ENCODE measurements at regions not wholly inside any gene's neighbourhood (a gene's known extent, or its start where the extent isn't known, plus 50 kb on each side); places are given as distances from the start of the nearest gene placed in this dataset.

DNA sequence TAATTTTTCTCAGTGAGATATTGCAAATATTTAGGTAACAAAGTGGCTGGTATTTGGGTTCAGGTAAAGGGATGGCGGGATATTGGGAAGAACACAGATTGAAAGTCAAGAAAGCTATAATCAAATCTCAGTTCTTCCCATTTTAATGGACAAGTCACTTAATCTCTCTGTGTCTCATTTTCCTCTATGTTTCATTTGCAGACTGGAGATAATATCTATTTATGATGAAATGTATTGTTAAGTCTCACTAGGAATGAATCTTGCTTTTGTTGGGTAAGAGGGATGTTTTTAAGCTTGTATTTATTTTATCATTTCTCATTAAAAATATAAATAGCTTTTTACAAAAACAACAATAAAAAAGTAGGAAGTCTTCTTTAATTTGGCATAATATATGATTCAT, 175.4 kb downstream of the ISL1 start:
- TF ChIP-seq, protein P1, sequence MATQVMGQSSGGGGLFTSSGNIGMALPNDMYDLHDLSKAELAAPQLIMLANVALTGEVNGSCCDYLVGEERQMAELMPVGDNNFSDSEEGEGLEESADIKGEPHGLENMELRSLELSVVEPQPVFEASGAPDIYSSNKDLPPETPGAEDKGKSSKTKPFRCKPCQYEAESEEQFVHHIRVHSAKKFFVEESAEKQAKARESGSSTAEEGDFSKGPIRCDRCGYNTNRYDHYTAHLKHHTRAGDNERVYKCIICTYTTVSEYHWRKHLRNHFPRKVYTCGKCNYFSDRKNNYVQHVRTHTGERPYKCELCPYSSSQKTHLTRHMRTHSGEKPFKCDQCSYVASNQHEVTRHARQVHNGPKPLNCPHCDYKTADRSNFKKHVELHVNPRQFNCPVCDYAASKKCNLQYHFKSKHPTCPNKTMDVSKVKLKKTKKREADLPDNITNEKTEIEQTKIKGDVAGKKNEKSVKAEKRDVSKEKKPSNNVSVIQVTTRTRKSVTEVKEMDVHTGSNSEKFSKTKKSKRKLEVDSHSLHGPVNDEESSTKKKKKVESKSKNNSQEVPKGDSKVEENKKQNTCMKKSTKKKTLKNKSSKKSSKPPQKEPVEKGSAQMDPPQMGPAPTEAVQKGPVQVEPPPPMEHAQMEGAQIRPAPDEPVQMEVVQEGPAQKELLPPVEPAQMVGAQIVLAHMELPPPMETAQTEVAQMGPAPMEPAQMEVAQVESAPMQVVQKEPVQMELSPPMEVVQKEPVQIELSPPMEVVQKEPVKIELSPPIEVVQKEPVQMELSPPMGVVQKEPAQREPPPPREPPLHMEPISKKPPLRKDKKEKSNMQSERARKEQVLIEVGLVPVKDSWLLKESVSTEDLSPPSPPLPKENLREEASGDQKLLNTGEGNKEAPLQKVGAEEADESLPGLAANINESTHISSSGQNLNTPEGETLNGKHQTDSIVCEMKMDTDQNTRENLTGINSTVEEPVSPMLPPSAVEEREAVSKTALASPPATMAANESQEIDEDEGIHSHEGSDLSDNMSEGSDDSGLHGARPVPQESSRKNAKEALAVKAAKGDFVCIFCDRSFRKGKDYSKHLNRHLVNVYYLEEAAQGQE (IDR thresholded peaks at IDR 0.05; ENCODE audit: insufficient read depth in 1 of 2, low read depth in 2 of 2, low read length in 1 of 2) = no peak
- no peak for TF ChIP-seq TCF7L2 (IDR thresholded peaks at IDR 0.05; ENCODE audit: low read depth, low read length)
- no peak for TF ChIP-seq SIN3A (IDR thresholded peaks at IDR 0.05; ENCODE audit: borderline replicate concordance, insufficient read depth, low read depth, low read length)
- TF ChIP-seq POLR2AphosphoS5 (IDR thresholded peaks at IDR 0.05; ENCODE audit: low read depth, low read length) = no peak
- TF ChIP-seq, protein P2, sequence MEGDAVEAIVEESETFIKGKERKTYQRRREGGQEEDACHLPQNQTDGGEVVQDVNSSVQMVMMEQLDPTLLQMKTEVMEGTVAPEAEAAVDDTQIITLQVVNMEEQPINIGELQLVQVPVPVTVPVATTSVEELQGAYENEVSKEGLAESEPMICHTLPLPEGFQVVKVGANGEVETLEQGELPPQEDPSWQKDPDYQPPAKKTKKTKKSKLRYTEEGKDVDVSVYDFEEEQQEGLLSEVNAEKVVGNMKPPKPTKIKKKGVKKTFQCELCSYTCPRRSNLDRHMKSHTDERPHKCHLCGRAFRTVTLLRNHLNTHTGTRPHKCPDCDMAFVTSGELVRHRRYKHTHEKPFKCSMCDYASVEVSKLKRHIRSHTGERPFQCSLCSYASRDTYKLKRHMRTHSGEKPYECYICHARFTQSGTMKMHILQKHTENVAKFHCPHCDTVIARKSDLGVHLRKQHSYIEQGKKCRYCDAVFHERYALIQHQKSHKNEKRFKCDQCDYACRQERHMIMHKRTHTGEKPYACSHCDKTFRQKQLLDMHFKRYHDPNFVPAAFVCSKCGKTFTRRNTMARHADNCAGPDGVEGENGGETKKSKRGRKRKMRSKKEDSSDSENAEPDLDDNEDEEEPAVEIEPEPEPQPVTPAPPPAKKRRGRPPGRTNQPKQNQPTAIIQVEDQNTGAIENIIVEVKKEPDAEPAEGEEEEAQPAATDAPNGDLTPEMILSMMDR (IDR thresholded peaks at IDR 0.05) = no peak
- CTCF ChIA-PET = no interaction called here
- in situ Hi-C loops (cut with HindIII; ENCODE audit: low pct_unique_long_range_greater_than_20kb, low sequenced_read_pairs) = no loop called here
- POLR2A ChIA-PET = no interaction called here
- Histone ChIP-seq H3K4me1 (ENCODE audit: control insufficient read depth, insufficient read depth, low read length) (no peaks in the 10 kb centered on the region), H3K4me3 (ENCODE audit: low read depth in 2 of 2, low read length in 2 of 2) (no peak overlapping the region), H3K27ac (ENCODE audit: low read length) (no peak overlapping the region), H3K36me3 (ENCODE audit: control insufficient read depth, insufficient read depth, low read length) (no peaks in the 10 kb centered on the region; the same call in 1 of the 2 replicates), H3K9me3 (ENCODE audit: control insufficient read depth, insufficient read depth, low read depth, low read length) (no peaks in the 10 kb centered on the region), H3K27me3 (ENCODE audit: control insufficient read depth, insufficient read depth, low read length) (no peaks in the 10 kb centered on the region)
- ATAC-seq (no peak), DNase-seq (ENCODE audit: low read depth, low spot score) (no peak)
- BruUV-seq (replicated peaks) = no TSS peak
- intact Hi-C loops (cut with micrococcal nuclease; ENCODE audit: unreplicated experiment) = no loop called here

DNA sequence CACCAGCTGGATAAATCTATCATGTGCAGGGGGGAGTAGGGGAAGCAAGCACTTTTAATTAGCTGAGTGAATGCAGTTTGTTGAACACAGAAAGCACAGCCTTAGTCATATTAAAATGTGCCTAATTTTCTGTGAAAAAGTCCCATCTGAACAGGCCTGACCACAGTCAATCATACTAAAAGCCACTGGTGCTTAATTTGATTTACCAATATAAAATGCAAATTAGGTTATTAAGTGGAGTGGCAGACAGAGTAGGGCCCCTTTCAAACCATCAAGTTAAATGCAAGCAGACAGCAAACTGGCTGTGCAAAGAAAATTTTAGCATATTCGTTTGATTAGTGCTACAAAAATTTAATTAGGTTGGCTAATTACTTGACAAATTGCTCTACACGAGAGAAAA, 176.1 kb downstream of the ISL1 start:
- intact Hi-C loops (cut with micrococcal nuclease; ENCODE audit: unreplicated experiment) = no loop called here
- Histone ChIP-seq H3K9me3 (ENCODE audit: control insufficient read depth, insufficient read depth, low read depth, low read length) (no peaks in the 10 kb centered on the region), H3K36me3 (ENCODE audit: control insufficient read depth, insufficient read depth, low read length) (no peaks in the 10 kb centered on the region; the same call in 1 of the 2 replicates), H3K27me3 (ENCODE audit: control insufficient read depth, insufficient read depth, low read length) (no peaks in the 10 kb centered on the region), H3K4me3 (ENCODE audit: low read depth in 2 of 2, low read length in 2 of 2) (no peak overlapping the region), H3K27ac (ENCODE audit: low read length) (no peak overlapping the region), H3K4me1 (ENCODE audit: control insufficient read depth, insufficient read depth, low read length) (no peaks in the 10 kb centered on the region)
- POLR2A ChIA-PET = no interaction called here
- CTCF ChIA-PET = no interaction called here
- in situ Hi-C loops (cut with HindIII; ENCODE audit: low pct_unique_long_range_greater_than_20kb, low sequenced_read_pairs) = no loop called here
- DNase-seq (ENCODE audit: low read depth, low spot score) (no peak), ATAC-seq (no peak)
- no TSS peak for BruUV-seq (replicated peaks)
- TF ChIP-seq, protein P2 (IDR thresholded peaks at IDR 0.05) = no peak
- no peak for TF ChIP-seq SIN3A (IDR thresholded peaks at IDR 0.05; ENCODE audit: borderline replicate concordance, insufficient read depth, low read depth, low read length)
- no peak for TF ChIP-seq TCF7L2 (IDR thresholded peaks at IDR 0.05; ENCODE audit: low read depth, low read length)
- TF ChIP-seq, protein P1 (IDR thresholded peaks at IDR 0.05; ENCODE audit: insufficient read depth in 1 of 2, low read depth in 2 of 2, low read length in 1 of 2) = no peak
- no peak for TF ChIP-seq POLR2AphosphoS5 (IDR thresholded peaks at IDR 0.05; ENCODE audit: low read depth, low read length)

All from Panc1 (cell line).